ENCODE measurements at regions not wholly inside any gene's neighbourhood (a gene's known extent, or its start where the extent isn't known, plus 50 kb on each side); places are given as distances from the start of the nearest gene placed in this dataset.
"Not testable (repeated sequence)": the region's sequence is repeated elsewhere in the genome, so short reads cannot be mapped to it uniquely, and the experiment has no call there.

DNA sequence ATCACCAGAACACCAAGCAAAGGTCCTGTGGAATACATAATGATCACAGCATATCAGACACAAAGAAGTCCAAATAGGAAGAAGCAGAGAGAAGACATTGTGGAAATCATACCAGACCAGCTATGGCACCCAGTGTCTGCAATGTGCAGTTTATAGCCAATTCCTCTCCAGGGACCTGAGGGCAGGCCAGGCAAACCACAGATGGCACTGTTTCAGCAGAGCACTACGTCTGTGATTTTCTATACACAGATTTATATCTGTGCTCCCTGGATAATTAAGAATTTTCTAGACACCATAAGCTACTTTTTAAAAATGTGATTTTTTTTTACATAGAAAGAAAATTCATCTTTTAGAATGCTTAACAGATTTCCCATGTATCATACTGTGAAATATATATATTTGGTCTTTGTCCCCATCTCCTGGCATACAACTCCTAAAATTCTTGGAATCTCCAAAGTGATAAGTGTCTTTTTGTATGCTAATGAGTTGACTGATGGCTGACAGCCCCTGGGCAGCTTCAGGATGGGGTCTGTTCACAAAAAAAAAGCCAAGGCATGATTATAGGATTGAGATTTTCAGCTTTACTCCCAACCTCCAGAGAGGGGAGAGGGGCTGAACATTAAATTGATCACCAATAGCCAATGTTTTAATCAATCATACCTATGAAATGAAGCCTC is 498.1 kb downstream of the SIPA1L2 start:
- no peak for DNase-seq

DNA sequence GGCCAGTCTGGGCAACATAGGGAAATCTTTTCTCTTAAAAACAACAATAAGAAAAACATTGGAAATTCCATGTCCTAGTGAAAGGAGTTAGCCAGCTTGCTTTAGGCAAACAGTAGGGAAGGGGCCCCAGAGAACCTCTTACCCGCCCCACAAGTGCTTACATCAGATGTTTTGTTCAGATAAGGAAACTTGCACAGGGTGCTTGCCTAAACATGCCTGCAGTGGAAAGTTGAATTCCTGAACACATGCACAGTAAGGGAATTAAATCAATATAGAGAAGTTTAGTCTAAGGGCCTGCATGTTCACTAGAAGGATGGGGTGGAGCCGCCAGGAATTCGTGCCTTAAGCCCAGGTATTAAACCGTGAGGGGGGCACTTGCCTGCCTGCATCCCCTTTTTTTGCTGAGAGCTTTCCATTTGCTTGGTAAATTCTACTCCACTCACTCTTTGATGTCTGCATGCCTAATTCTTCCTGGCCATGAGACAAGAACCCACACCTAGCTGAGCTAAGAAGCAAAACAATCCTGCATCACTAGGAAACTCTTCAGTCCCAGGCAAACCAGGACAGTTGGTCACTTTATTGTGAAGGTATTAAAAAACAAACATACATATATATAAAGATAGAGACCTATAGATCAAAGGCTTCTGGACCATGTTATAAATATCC is 499.0 kb downstream of the SIPA1L2 start:
- DNase-seq = no peak

DNA sequence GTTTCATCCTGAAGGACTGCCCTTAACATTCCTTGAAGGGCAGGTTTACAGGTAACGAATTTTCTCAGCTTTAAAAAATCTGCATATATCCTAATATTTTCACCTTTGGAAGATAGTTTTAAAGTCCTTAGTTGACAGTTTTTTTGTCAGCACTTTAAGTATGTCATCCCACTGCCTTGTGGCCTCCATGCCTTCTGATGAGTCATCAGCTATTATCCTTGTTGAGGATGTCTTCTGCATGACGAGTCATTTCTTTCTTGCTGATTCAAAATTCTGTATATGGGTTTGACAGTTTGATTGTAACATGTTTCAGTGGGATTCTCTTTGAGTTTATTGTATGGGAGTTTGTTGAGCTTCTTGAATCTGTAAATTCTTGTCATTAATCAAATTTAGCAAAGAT is 500.6 kb downstream of the DISC1 start:
- no peak for DNase-seq

DNA sequence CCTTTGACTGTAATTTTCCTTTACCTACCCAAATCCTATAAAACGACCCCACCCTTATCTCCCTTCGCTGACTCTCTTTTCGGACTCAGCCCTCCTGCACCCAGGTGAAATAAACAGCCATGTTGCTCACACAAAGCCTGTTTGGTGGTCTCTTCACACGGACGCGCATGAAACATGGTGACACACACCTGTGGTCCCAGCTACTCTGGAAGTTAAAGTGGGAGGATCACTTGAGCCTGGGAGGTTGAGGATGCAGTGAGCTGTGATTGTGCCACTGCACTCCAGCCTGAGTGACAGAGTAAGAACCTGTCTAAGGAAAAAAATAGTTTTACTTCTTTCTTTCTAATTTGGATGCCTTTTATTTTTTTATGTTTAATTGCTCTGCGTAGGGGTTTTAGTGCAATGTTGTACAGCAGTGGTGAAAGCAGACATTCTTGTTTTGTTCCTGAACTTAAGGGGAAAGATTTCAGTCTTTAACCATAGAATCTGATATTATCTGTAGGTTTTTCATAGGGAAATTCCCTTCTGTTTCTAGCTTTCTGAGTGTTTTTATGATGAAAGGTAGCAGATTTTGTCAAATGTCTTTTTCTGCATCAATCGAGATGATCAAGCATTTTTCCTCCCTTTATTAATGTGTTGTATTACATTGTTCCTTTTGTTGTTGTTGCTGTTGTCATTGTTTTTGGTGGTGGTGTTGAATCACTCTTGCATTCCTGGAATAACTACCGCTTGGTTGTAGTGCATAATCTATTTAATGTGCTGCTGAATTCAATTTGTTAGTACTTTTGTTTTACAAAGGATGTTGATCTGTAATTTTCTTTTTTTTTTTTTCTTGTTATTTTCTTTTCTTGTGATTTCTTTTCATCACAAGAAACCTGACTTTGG is 497.4 kb downstream of the DISC1 start:
- no peak for DNase-seq

DNA sequence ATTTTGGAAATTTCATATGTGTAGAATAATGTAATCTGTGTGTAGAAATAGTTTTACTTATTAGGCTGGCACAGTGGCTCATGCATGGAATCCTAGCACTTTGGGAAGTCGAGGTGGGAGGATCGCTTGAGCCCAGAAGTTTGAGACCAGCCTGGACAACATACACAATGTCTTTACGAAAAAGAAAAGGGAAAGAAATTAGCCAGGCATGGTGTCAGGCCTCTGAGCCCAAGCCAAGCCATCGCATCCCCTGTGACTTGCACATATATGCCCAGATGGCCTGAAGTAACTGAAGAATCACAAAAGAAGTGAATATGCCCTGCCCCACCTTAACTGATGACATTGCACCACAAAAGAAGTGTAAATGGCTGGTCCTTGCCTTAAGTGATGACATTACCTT is 491.3 kb downstream of the DISC1 start:
- DNase-seq = not testable (repeated sequence)

DNA sequence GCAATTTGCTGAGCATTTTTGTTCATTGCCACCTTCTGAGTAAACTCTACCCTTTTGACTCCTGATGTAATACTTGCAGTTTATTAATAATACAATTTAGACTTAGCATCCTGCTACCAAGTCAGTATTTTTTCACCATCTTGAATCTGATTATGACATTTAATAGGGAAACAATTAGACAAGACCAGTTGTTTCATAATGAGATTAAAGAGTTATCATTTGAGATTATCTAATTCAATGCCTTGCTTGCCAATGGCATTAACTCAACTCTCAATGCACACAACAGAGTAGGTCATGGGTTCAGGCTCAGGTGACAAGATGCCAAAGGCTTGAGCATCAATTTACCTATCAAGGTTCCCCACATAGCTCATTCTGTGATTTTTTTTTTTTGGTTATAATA is 488.4 kb downstream of the DISC1 start:
- DNase-seq = no peak

DNA sequence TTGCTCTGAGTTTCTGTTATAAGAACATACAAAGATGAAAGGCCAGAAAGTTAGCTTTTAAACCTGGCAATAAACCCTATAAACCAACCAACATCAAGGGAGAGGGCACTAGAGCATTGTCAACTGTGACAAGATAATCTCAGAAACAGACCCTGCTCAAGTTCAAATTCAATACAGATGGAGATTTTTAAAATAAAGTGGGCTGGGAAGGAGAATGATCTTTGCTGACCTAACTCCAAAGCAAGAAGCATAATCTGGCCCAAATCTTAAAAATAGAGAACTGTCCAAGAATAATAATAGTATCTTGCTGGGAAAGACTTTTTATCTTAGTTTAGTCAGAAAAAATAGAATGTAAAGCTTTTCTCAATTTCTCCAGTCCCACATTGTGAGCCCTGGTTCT is 485.5 kb downstream of the DISC1 start:
- DNase-seq = no peak

DNA sequence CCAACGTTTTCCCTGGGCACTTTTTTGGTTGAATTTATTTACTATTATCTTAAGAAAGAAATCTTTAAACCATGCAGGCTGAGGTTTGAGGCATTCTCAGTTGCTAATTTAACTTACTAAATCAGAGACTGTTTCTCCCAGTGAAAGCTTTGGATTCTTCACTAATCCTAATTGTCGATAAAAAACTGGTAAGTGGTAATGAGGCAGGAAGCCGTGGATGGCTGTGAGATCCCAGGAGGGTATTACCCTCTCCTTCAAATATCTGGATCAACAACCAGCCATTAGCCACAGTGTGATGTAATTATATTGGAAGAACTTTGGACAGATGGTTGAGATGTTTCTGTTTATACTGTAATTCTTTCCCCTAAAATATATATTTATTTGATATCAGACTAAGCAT is 485.0 kb downstream of the DISC1 start:
- no peak for DNase-seq

DNA sequence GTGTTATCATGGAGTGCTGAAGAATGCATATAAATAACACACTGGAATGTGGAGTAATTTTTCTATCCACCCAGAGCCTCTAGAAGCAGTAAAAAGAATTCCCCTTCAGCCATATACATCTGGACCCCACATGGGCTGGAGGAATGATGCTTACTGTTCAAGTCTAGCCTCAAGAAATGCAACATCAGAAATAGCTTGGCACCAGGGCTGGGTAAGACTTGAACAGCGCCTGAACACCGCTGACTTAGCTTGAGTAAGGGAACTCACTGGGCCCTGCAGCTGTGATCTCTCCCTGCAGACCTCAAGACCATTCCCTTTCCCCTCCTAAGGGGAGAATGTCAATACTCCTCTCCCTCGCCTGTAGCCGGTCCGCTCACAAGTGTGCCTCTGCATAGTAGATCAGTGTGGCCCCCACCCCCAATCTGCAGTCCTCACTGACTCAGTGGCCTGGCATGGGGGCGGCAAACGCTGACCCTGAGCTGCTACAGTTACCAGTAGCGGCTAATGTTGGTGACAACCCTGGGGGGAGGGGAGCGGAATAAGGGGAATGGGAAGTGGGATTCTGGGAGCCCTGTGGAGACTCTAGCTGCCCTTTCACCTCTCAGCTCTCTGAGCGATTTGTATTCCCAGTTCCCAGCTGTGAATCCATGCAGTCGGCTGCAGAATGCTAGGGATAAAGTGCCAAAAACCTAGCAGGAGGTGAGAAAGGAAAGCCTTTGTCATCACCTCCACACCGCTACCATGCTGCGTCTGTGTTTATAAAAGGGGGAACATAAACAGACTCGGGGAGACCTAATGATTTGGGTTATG is 483.9 kb downstream of the DISC1 start:
- DNase-seq = no peak

DNA sequence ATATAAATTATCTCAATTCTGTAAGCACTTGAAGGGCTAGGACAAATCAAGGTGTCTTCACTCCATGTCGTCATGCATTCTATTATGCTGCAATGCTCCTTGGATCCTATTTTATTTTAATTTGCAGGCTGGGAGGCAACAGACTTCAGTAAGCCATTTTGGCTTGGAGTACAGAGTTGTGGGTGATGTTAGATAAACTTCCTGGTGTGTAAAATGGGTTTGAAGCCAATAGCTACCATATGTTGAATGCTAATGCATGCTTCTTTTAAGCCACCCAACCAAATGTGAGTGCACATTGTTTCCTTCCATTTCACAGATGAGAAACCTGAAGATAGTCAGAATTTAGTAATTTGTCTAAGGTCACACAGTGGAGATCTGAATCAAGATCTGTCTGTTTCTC is 482.8 kb downstream of the DISC1 start:
- DNase-seq = no peak

DNA sequence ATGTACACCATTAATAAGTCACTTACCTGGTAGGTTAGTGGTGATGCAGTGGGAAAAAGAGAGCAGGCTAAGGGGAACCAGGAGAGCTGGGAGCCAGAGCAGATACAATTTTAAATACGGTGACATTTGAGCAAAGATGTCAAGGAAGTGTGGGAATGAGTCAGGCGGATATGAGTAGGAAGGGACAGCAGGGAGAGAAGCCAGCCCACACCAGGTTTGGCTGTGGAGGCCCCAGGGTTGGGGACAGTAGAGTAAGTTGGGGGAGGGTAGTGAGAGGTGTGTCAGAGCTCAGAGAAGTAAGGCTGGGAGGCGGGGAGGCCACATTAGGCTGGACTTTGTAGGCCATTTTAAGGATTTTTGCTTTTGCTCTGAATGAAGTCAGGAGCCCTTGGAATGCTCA is 482.0 kb downstream of the DISC1 start:
- no peak for DNase-seq

DNA sequence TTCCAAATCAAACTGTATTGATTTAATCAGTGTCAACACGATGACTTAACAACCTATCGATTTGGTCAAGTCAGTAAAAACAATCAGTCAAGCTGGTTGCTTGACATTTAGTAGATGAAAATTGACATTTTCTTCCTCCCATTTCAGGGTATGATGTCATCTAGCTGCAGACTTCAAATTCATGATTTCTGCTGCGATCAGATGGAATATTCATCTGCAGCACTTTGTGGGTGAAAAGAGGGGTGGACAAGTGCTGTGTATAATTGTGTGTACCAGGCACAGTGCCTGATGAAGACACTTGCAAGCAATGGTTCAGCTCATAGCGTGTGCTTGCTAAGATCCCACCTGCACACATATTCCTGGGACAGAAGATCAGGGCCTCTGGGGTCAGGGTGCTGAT is 479.8 kb downstream of the DISC1 start:
- DNase-seq = no peak

DNA sequence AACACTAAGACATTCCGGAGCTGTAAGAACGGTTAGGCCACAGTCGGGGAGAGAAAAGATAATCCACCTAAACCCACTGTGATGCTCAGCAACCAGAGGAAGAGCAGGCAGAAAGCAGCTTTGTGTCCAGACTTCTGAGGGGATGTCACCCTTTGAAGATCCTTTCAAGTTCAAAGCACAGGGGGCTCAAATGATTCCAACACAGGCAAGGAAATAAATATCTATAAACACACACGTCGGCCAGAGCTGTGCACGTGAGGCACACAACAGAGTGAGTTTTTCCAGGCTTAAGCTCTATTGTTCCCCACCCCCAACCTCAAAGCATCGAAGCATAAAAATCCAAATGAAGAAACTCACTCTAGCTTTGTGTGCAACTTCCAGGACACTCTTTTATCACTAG is 479.0 kb downstream of the DISC1 start:
- no peak for DNase-seq

DNA sequence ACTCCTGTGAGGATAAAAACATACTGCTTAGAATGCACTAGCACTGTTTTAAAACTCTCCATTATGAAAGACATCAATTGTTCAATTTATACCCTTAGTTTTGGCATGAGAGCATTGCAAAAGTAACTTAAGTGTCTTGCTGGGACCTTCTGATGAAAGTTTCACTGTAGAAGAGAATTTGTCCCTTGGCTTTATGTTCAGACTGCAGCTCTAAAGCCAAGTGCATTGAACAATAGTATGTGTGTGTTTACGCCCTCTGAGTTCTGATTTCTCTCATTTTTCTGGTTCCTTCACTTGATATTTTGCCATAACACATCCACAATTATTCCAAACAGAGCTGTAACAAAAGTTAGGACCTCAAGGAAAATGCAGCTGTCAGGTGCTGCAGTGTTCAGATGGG is 474.6 kb downstream of the DISC1 start:
- no peak for DNase-seq

DNA sequence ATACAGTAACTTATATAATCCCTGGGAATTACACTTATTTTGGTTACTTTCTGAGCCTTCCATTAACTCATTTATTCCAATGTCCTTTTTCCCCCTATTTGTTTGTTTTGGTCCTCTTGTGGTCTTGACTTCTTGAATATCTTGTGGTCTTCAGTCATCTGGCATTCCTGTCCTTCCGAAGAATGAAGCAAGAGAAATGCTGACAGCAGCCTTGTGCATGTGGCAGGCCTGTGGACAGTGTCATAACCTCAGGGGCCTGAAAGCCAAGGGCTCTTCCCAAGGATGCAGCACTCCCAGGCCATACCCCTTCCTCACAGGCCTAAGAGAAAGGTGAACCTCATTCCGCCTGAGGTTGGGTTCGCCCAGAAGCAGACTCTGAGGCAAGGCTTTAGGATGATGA is 470.2 kb downstream of the DISC1 start:
- DNase-seq = no peak
